A172 (cell line): ENCODE measurements at regions not wholly inside any gene's neighbourhood (a gene's known extent, or its start where the extent isn't known, plus 50 kb on each side); places are given as distances from the start of the nearest gene placed in this dataset.

ENCODE experiments used
- DNase-seq: peaks from one replicate; pipeline ENCODE4 v3.0.0-alpha.2; 2015; ENCODE audit warnings: low spot score

- DNase-seq: no peak
These were observed 352.0 kb upstream of the RAB6C start for GRCh38 chr2:129627437-129627836.

- DNase-seq: no peak
These were observed 342.8 kb upstream of the RAB6C start for GRCh38 chr2:129636692-129637091.

GRCh38 chr2:129641371-129641770, 338.1 kb upstream of the RAB6C start:
- no peak for DNase-seq

GRCh38 chr2:129642526-129643043, 336.9 kb upstream of the RAB6C start:
- DNase-seq: no peak

GRCh38 chr2:129645335-129645734, 334.1 kb upstream of the RAB6C start:
- no peak for DNase-seq

GRCh38 chr2:129646107-129646506, 333.4 kb upstream of the RAB6C start:
- no peak for DNase-seq

GRCh38 chr2:129653246-129653645, 326.2 kb upstream of the RAB6C start:
- DNase-seq: no peak

GRCh38 chr2:129654331-129654730, 325.1 kb upstream of the RAB6C start:
- DNase-seq: no peak

GRCh38 chr2:129656081-129656598, 323.3 kb upstream of the RAB6C start:
- no peak for DNase-seq

- no peak for DNase-seq
These were observed 321.0 kb upstream of the RAB6C start for GRCh38 chr2:129658430-129658829.

GRCh38 chr2:129661935-129662334, 317.5 kb upstream of the RAB6C start:
- DNase-seq: no peak

GRCh38 chr2:129667577-129667976, 311.9 kb upstream of the RAB6C start:
- DNase-seq: no peak

- DNase-seq: no peak
These were observed 306.9 kb upstream of the RAB6C start for GRCh38 chr2:129672521-129672920.

GRCh38 chr2:129673234-129673633, 306.2 kb upstream of the RAB6C start:
- DNase-seq: no peak

GRCh38 chr2:129673847-129674711, 305.4 kb upstream of the RAB6C start:
- DNase-seq: no peak

- no peak for DNase-seq
These were observed 300.7 kb upstream of the RAB6C start for GRCh38 chr2:129678751-129679150.

GRCh38 chr2:129681788-129682187, 297.7 kb upstream of the RAB6C start:
- DNase-seq: no peak

GRCh38 chr2:129689653-129690448, 289.6 kb upstream of the RAB6C start:
- no peak for DNase-seq

- DNase-seq: no peak
These were observed 284.0 kb upstream of the RAB6C start for GRCh38 chr2:129695496-129695895.

GRCh38 chr2:129698593-129698992, 280.9 kb upstream of the RAB6C start:
- peak; percentile 4 for DNase-seq

GRCh38 chr2:129699781-129700573, 279.5 kb upstream of the RAB6C start:
- DNase-seq: no peak
